GM21737 (cell line): ENCODE measurements at regions not wholly inside any gene's neighbourhood (a gene's known extent, or its start where the extent isn't known, plus 50 kb on each side); places are given as distances from the start of the nearest gene placed in this dataset.

Source experiments
- ATAC-seq: cut with Tn5 transposase; IDR thresholded peaks from one replicate; pipeline ENCODE4 v1.9.1; 2021; ENCODE audit warnings: mild to moderate bottlenecking, moderate library complexity; ENCODE audit not compliant: unreplicated experiment

DNA sequence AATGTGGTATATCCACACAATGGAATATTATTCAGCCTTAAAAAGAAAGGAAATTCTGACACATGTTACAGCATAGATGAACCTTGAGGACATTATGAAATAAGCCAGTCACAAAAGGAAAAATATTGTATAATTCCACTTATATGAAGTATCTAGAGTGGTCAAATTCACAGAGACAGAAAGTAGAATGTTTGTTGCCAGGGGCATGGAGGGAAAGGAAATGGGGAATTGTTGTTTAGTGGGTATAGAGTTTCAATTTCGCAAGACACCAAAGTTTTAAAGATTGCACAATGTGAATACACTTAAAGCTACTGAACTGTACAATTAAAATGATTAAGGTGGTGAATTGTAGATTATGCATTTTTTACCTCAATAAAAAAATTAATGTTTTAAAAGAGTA lies 92.9 kb downstream of the TXNL1 start:
- ATAC-seq = no peak

DNA sequence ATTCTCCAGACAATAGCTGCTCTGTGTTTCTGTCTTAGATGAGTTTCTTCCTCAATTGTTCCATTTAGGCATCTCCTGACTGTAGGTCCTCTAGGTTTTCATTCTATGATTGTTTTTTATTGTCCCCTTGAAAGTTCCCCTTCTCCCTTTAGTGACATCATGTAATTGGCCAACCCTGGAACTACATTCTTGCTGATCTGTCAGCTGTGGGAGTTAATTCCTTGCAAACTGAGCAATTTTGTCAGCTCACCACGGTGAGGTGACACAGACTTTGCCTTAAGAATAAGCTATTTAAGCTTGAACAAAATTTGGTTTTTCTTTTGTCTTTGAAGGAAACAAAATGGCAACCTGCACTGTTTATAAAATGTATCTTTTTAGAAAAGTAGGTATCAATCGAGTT lies 95.9 kb downstream of the TXNL1 start:
- ATAC-seq = no peak

DNA sequence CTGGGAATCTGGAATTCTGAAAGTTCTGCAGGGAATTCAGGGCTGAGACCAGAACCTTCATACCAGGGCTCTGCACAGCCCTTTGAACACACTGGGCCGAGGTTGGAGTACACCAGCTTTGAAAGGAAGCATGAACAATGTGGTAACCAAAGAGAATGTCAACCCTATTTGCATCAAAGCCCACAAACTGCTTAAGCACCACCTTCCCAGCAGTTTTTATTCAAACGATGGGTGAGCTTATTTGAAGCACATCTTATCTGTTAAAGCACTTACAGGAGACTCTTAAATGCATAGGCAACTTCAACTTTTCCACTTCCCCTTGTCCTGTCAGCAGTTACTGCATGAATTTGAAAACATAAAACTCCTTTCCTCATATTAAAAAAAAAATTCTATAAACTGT lies 96.6 kb downstream of the TXNL1 start:
- no peak for ATAC-seq

DNA sequence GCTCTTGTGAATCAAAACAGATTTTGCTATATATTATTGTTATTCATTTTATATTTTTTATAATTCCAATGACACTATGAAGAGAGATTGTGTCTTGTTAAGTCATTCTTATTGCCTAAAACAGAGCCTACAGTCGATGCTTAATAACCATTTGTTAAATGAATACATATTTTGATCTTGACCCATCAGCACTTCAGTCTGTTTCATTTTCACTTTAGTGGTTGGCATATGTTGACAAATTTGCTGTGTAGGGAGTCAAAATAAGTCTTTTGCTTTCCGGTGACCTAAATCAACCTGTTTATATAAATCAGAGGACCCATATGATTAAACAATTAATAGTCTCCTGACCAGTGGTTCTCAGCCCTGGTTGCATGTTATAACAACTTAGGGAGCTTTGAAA lies 97.1 kb downstream of the TXNL1 start:
- ATAC-seq = no peak

DNA sequence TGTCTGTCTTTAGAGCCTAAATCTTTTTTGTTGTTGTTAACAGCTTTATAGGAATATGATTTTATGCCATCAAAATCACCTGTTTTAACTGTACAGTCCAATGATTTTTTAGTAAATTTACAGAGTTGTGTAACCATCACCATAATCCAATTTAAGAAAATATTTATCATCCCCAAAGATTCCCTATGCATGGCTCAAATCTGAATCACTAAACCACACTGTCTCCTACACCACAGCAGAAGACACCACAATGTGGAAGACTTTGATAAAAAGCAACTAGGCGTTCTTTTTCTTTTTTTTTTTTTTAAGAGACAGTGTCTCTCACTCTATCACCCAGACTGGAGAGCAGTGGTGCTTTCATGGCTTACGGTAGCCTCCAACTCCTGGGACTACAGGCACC lies 99.6 kb downstream of the TXNL1 start:
- no peak for ATAC-seq

DNA sequence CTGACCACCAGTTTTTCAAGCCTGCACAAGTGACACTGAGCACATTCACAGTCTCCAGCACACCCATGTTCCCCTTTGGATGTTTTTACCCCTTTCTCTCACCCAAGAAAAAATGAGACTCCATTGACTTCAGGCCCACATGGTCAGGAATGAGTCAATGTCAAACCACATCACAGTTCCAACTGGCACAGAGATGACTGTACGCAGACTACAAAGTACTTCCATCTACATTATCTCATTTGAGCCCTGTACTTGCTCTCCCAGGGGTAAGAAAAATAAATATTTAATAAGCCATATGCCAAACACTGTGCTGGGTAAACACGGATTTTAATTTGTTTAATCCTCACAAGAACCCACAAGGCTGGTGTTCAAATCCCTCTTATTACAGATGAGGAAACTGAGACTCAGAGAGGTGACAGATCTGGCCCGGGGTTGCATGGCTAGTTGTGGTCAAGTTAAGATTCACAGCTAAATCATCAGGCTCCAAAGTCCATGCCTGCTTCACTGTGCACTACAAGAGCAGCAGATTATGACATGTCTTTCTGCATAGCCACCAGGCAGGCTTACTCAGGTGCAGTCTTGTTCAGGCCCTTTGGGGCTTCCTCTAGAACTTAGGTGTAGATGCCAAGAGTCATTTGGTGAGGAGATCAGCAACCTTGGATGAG lies 106.1 kb downstream of the TXNL1 start:
- ATAC-seq = no peak

DNA sequence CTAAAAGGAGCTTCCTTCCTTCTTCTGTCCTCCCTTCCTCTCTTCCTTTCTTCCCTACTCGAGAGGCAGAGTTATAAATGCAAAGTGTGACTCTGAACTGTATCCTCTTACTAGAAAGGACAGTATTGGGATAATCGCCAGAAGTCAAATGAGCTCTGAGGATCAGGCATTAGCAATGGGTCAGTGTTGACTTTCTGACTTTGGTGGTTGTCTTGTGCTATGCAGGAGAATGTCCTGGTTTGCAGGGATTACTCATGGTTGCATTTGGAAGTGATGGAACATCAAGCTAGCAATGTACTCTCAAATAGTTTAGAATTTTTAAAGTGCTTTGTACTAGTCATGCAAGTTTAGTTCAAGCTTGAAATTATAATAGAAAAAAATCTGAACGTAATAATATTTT lies 115.6 kb downstream of the TXNL1 start:
- ATAC-seq = no peak

DNA sequence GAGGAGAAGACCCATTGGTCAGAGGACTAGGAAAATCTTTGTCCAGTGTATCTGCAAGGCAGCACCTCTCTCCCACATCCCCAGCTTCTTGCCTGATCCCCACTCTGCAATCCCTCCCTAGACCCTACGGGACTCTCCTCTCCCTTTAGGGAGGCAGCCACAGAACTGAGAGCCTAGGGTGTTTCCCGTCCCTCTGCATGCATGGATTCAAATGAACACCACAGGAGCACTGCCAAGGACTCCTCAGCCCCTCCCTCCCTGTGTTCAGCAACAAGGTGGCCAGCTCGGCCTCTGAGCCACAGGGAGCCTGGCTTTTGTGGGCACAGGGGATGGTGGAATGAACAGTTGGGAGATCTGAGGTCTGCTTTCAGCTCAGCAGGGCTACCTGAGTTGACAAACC lies 117.1 kb downstream of the TXNL1 start:
- ATAC-seq = no peak

DNA sequence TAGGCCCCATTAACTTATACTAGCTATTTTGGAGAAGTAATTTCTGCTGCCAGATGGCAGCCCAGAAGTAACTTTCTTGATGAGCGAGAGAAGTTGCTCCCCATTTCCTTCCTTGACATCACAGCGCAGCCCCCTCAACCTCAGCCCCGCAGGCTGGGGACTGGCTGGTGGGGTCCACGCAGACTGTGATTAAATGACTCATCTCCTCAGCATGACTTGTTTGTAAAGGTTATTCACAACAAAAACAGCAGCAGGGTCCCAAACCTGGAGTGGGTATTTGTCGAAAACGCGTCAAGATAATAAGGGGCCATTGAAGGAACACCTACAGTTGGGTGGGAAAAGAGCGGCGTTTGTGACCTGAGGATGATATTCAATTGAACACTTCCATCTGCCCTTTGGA lies 120.6 kb downstream of the TXNL1 start:
- ATAC-seq = no peak

DNA sequence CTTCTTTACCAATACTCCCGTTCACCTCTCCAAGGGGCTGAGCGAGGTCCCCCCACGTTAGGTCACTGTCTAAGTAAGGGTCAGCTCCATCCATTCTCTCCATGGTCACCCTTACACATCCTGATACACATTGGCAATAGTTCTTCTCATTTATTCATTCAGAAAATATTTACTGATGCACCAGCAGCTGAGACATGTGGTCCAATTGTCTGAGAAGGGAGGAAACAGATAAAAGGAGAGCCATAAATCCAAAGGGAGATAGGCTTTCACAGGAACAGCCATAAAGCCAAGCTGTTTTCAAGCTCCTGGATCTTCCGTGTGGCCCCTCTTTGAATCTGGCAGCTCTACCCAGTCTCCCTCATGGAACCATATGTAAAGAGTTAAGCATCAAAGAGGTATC lies 121.2 kb downstream of the TXNL1 start:
- no peak for ATAC-seq

DNA sequence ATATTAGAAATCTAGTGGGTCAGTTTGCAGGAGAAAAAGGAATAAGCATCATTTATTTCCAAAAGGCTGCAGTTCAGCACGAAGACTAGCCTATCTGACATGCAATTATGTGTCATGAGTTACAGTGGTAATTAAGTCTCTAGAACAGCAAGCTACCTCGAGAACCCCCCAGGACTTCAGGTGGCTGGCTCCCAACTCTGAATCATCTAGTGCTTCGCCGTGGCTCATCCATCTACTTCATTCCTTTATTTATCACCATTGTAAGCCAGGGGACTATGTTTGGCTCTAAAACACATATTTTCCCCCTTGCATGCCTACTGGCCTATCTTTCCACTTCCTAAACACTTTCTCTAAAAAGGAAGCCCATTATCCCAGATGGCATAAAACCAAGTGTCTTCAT lies 121.6 kb downstream of the TXNL1 start:
- ATAC-seq = no peak

DNA sequence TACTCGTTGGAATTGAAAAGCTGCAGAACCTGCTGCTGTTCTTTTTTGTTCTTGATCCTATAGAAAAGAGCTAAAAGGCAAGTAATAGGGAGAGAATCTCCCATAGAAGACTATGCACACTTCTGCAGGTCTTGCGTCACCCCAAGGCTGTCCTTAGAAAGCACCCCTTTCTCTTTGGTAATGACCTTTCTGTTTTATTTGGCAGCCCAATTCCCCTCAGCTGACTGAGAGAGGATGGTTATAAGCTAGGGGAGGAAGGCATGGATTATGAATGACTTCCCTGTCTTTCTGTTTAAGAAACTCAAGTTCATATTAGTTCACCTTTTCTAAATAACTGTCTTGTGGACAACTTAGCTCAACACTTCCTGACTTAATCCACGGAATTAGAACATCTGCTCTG lies 122.9 kb downstream of the TXNL1 start:
- no peak for ATAC-seq

DNA sequence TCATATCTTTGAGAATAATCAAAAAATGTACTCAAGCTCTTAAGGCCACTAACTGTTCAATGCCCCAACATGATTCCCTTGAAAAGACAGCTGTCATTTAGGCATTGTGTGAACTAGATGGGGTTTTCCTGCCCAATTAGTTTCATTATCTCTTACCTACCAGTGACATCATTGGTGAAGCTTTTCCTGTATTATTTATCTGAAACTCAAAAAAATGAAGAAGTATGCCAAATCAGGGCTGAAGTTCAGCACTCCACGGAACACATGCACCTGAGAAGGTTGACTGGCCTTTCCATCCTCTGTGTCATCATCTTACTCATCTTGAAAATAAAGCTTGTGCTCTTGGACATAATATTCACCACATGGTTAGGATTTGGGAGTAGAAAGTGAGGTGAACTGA lies 126.4 kb downstream of the TXNL1 start:
- peak; percentile 62 for ATAC-seq

DNA sequence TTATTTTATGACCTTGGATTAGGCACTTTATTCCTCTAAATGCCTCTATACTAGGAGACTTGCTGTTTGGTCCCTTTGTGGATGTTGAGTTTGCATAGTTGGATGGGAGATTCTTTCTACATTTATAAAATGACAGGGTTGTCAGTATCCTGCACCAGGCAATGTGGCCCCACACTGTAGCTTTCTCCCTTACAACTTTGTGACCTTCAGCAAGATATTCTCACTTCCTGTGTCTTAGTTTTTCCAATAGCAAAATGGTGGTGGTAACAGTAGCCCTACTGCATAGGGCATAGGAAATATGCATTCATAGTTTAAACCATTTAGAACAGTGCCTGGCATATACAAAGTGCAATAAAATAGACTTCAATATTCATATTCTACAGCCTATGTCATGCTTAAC lies 128.3 kb downstream of the TXNL1 start:
- no peak for ATAC-seq

DNA sequence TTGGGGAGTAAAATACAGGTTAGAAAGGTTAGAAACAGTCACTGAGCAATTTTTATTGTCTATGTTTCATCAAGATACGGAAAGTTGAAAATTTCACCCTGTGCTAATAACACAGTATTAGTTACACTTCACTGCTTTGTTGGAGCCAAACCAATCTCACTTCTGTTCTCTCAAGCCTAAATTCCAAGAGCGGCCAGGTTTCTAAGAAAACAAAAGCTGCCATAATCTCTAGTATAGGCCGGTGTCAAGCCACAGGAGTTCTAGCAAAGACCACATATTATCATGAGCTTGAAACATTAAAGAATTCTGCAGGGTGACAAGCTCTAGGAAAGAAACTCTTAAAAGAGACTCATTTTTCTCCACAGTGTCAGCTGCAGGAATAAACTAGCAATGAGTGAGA lies 128.7 kb downstream of the TXNL1 start:
- no peak for ATAC-seq

DNA sequence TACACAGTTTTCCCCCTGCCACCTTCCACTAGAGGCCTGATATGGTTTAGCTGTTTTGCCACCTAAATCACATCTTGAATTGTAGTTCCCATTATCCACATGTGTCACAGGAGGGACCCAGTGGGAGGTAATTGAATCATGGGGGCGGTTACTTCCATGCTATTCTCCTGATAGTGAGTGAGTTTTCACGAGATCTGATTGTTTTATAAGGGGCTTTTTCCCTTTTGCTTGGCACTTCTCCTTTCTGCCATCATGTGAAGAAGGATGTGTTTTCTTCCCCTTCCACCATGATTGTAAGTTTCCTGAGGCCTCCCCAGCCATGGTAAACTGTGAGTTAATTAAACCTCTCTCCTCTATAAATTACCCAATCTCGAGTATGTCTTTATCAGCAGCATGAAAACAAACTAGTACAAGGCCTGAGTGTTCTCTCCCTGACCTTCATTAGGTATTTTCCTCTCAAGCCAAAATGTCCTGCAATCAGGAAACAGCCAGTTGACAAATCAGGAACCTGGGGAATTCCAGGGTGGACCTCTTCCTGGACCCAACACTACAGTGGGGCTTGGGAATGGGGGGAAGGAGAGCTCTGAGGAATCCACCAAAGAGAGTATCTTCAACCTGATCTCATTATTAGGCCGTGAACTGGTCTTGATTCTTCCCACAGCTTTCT lies 129.9 kb downstream of the TXNL1 start:
- no peak for ATAC-seq

DNA sequence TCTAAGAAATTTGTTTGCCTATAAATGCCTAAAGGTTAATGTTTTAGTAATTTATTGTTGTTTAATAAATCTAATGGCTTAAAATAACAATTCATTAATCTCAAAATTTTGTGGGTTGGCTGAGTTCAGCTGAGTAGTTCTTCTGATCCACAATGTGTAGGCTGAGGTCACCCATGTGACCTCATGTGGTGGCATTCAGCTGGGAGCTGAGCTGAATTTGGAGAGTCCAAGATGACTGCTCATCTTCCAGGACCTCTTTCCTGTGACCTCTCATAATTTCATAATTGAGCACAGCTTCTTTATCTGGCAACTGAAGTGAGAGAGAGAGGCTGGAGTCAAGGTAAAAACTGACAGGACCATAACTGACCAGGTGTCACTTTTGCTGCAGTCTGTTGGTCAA lies 132.4 kb downstream of the TXNL1 start:
- no peak for ATAC-seq

DNA sequence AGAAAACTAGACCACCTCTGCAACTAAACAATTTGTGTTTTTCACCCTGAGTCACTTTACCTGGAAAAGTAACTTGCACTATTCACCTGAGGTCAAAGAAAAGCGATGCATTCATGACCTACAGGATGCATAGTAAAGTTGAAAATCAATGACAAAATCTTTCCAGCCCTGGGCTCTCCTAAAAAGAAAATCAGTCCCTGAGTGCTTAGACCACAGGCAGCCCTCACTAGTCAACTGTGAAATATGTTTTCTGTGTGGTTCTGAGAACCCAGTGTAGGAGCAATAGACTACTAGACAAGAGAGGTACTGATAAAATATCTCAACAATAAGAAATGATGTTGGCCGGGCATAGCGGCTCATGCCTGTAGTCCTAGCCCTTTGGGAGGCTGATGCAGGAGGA lies 133.1 kb downstream of the TXNL1 start:
- no peak for ATAC-seq

DNA sequence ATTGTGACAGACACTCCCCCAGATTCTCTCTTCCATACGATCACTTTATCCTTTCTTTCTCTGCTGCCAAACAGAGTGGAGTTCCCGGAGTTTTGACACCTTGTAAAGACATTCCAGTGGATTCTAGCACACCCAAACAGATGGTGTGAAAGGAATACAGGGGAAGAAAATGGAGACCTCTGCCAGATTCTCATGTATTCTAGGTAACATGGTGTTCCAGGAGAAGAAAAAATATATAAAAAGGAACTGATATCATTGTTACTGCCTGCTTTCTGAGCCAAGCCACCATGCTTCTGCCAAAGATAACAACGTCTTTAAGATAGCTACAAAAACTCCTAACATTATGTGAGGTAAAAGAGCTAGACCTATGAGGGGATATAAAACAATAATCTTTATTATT lies 136.5 kb downstream of the TXNL1 start:
- ATAC-seq = no peak

DNA sequence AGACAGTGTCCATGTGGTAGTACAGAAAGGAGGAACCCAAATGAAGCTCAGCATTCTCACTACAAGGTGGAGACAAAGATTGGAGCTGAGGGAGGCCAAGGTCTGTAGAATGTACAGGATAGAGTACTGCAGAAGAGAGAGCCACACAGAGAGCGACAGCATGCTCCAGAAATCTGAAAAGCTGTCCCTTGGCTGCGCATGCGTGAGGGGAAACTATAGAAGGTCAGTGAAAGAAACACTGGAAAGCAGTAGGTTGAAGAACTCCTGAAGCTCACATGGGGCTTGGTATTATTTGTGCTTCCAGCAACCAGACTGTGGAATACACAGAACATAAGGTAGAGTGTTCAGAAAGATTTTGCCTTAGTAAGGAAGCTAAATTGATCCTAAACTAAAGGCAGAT lies 142.5 kb downstream of the TXNL1 start:
- ATAC-seq = no peak

DNA sequence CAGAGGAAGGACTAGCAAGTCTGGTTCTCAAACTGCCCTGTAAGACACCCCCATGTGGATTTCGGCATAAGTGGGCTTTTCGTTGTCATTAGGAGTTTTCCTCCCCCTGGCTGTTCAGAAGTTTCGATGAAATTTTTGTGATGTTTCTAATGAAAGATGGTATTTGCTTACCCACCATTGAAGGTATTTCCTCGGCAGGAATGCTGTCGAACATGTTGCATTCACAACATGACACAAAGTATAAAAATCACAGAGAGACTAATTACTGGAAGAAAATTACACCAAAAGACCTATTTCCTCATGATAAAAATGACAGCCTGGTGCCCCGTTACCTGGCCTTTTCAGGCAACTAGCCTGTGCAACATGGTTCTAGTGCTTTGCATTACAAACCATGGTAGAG lies 144.9 kb downstream of the TXNL1 start:
- no peak for ATAC-seq

DNA sequence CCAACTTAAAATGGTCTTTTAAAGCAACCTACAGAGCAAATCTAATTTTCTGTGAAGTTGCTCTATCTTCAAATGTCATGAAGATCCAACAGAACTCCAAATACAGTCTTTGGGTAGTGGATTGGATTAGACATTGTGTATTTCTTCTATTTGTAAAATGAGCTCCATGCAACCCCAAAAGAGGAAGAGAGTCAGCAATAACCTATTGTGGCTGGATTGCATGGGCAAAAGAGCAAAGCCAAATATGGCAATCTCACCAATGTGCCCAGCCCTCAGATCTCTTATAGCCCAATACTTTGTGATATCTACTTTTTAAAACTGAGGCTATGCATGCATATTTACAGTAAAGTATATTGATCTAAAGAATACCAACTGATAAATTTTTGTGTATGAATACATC lies 146.3 kb downstream of the TXNL1 start:
- ATAC-seq = no peak

DNA sequence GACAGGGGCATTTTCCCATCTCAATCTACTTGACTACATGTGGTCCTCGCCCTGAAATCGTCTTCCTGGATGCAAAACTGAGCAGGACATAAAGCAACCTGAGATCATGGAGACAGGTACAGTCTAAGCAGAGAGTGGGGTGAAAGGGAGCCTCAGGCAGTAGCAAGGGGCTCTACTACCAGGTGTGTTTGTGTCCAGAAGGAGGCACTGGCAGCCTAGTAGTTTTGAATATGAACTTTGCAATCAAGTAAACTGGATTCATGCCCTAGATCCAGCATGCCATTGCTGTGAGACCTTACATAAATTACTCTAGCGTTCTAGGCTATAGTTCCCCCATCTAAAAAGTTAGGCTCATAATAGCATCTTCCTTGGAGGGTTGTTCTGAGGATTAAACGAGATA lies 147.4 kb downstream of the TXNL1 start:
- no peak for ATAC-seq
